ENCODE measurements at regions not wholly inside any gene's neighbourhood (a gene's known extent, or its start where the extent isn't known, plus 50 kb on each side); places are given as distances from the start of the nearest gene placed in this dataset.
"Not testable (repeated sequence)": the region's sequence is repeated elsewhere in the genome, so short reads cannot be mapped to it uniquely, and the experiment has no call there.

GRCh38 chr20:51127713-51128112 lies 104.8 kb upstream of the KCNG1 start:
- DNase-seq (ENCODE audit: low read depth, low spot score), result no peak

DNA sequence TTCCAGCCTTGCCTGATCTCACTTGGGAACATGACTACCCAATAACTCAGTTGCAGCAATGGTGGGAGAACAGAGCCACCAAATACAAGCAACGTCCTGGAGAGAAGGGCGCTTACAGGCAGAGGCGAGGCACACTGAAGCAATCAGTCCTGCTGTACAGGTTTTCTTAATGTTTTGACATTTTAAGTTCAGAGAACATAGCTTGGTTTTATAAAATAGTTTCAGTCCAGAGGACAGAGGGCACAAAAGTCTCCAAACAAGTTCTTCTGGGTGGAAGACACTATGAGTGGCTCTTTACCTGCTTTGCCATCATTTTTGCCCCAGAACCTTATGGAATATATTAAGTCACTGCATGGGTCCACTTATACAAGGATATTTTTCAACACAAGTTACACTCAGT lies 103.4 kb upstream of the KCNG1 start:
- no peak for DNase-seq (ENCODE audit: low read depth, low spot score)

DNA sequence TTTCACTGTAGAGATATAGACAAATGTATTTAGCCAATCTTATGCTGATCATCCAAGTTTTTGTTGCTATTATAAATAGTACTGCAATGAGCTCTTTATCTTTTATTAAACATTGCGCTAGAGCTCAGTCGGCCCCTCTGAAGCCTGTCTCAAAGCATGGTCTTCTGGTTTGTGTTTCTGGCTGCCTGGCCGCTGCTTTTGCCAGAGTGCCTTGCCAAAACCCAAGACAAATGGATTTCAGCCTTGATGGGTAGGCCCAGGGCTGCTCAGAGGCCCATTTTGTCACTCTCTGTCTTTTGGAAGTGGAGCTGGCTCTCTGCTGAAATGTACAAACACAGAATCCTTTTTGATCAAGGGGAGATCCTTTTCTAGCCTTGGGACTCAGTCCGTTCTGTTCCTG lies 102.9 kb upstream of the KCNG1 start:
- DNase-seq (ENCODE audit: low read depth, low spot score), result no peak

GRCh38 chr20:51125105-51125504 lies 102.2 kb upstream of the KCNG1 start:
- no peak for DNase-seq (ENCODE audit: low read depth, low spot score)

GRCh38 chr20:51123887-51124286 lies 101.0 kb upstream of the KCNG1 start:
- DNase-seq (ENCODE audit: low read depth, low spot score), result not testable (repeated sequence)

- no peak for DNase-seq (ENCODE audit: low read depth, low spot score)
Measured at GRCh38 chr20:51122931-51123658, 100.2 kb upstream of the KCNG1 start.

GRCh38 chr20:51121901-51122412 lies 99.0 kb upstream of the KCNG1 start:
- DNase-seq (ENCODE audit: low read depth, low spot score), result peak; percentile 49

DNA sequence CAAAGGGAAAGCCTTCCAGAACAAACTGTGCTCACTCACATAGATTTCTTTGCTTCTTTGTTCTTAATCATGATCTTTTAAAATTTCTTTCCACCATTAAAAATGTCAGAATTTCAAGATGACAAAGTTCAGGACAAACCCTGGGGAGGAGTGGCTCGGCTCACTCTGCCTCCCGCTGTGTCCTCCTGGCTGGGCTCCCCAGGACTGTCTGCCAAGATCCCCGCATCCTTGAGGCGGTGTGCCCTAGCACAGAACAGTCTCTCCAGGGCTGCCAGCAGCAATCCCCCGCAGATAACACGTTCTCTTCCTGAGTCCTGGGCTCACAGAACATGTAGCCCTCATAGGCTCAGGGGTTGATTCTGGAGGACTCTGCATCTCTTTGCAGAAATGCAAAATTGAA lies 98.4 kb upstream of the KCNG1 start:
- no peak for DNase-seq (ENCODE audit: low read depth, low spot score)

- no peak for DNase-seq (ENCODE audit: low read depth, low spot score)
Measured at GRCh38 chr20:51120868-51121267, 98.0 kb upstream of the KCNG1 start.

- no peak for DNase-seq (ENCODE audit: low read depth, low spot score)
Measured at GRCh38 chr20:51120438-51120837, 97.5 kb upstream of the KCNG1 start.

GRCh38 chr20:51119914-51120313 lies 97.0 kb upstream of the KCNG1 start:
- DNase-seq (ENCODE audit: low read depth, low spot score), result no peak

DNA sequence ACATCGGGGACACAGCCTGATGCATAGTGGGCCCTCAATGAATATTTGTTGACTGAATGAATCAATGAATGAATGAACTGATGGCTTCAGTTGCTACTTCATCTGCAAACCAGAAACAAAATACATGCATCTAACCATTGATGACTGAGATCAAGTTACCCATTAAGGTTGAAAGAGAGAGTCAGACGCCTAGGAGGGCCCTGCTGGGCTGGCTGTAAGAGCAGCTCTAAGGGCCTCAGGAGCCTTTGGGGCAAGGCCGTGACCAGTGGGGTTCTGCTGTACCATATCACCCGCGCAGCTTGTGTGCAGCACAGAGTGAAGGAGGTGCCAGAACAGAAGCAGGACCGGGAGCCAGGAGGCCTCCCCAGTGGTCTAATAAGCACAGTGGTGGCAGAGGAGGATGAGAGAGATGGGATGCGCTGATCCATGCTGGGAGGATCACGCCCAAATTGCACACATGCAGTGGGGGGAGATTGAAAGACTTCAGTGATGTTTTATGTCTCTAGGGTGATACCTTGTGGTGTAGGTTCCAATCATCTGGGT lies 96.1 kb upstream of the KCNG1 start:
- no peak for DNase-seq (ENCODE audit: low read depth, low spot score)

GRCh38 chr20:51118216-51118615 lies 95.3 kb upstream of the KCNG1 start:
- peak; percentile 54 for DNase-seq (ENCODE audit: low read depth, low spot score)

- peak; percentile 75 for DNase-seq (ENCODE audit: low read depth, low spot score)
Measured at GRCh38 chr20:51116765-51117686, 94.1 kb upstream of the KCNG1 start.

DNA sequence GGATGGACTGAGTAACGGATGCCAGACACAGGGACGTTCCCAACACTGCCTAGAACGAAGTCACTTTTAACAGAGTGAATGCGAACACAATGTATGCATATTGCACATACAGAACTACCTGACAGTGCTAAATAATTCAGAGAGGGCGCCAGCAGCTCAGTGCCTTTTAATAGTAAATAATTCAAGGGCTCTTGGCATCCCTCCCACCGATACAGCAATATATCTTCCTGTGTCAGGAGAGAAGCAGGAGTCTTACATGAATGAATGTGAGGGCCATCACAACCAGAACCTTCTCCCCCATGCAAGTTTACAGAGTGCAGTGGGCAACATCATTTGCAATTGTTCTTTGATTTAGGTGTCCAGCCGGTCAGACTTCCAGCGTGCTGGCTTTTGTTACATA lies 88.4 kb upstream of the KCNG1 start:
- DNase-seq (ENCODE audit: low read depth, low spot score), result no peak

- DNase-seq (ENCODE audit: low read depth, low spot score), result no peak
Measured at GRCh38 chr20:51108638-51109363, 85.9 kb upstream of the KCNG1 start.

- DNase-seq (ENCODE audit: low read depth, low spot score), result no peak
Measured at GRCh38 chr20:51106011-51106410, 83.1 kb upstream of the KCNG1 start.

DNA sequence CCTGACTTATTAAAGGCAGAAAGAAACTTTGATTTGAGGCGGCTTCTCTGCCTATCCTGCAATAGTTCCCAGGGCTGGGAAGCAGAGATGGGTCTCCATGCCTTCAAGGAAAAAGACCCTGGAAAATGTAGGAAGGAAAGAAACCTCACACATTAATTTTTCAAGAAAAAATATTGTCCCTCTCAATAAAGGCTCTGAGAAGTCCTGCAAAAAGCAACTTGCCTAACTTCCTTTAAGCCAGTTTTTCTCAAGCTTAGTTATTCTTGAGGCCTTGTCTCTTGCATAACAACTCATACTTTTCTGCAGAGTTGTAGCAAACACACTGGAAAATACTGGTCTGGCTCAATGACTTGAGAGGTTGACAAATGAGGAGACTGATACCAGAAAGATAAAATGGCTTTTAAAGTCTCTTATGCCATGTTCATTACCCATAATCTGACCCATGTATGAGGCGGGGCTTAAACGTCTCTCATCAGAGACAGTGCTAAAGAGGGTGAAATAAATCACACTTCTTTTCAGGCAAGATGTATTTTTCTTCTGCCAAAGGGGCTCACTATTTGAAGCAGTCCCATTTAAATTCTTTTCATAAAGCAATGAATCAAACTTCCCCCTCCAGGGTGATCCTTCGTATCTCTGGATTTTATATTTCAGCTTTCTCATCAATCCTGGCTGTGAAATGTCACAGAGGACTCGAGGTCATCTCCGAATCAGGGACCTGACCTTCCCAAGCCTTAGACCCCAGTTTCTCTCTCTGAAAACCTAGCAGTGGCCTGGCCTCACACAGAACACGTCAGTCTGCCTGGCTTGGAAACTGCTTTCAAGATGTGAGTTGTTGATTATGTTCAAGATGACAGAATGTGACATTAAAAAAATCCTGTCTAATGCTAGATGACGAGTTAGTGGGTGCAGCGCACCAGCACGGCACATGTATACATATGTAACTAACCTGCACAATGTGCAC lies 82.3 kb upstream of the KCNG1 start:
- no peak for DNase-seq (ENCODE audit: low read depth, low spot score)

DNA sequence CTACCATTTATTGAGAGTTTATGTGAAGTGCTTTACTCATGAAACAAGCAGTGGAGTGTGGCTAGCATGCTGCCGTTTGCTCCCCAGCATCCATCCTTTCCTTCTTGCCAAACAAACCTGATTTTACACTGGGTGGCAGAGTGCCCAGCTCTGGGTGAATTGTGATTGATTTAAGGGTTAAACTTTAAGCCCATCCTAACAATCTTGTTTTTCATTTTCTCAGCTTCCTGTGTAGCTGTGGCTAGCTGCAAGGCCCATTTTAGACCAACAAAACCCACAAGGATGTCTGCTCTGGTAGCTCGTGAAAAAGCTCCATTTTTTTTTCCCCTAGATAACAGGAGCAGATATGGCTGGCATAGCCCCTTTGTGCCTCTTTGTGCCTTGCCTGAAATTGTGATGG lies 77.7 kb upstream of the KCNG1 start:
- no peak for DNase-seq (ENCODE audit: low read depth, low spot score)

GRCh38 chr20:51098284-51098810 lies 75.4 kb upstream of the KCNG1 start:
- DNase-seq (ENCODE audit: low read depth, low spot score), result no peak
